GM23338 (cell line): ENCODE measurements at regions not wholly inside any gene's neighbourhood (a gene's known extent, or its start where the extent isn't known, plus 50 kb on each side); places are given as distances from the start of the nearest gene placed in this dataset.

Experiments
- ATAC-seq: fragments of 200-7000 bp; cut with Tn5 transposase; 3 replicates; pipeline ENCODE4 v1.9.1; 2020
- DNase-seq: peaks from one replicate; pipeline ENCODE4 v3.0.0-alpha.2; 2015; ENCODE audit warnings: low spot score
- H2AFZ ChIP-seq: fragments of 200-600 bp; sonication (generic); 2 replicates; pipeline ENCODE4 v1.8.0; 2016; ENCODE audit warnings: antibody characterized with exemption, mild to moderate bottlenecking, moderate library complexity
- H3F3A ChIP-seq: fragments of 200-600 bp; sonication (generic); replicated peaks from 2 replicates; pipeline ENCODE4 v1.8.0; 2017; ENCODE audit warnings: antibody characterized with exemption, mixed run types, low read depth
- H3K27ac ChIP-seq: fragments of 200-600 bp; sonication (generic); 2 replicates; pipeline ENCODE4 v1.6.1; 2016; ENCODE audit warnings: low read depth
- H3K27me3 ChIP-seq: fragments of 200-600 bp; sonication (generic); 2 replicates; pipeline ENCODE4 v1.8.0; 2016; ENCODE audit warnings: mild to moderate bottlenecking, mixed run types, moderate library complexity; ENCODE audit not compliant: insufficient read depth
- H3K36me3 ChIP-seq: fragments of 200-600 bp; sonication (generic); 2 replicates; pipeline ENCODE4 v1.8.0; 2016; ENCODE audit warnings: mild to moderate bottlenecking; ENCODE audit not compliant: insufficient read depth
- H3K4me1 ChIP-seq: fragments of 200-600 bp; sonication (generic); 2 replicates; pipeline ENCODE4 v1.8.0; 2016; ENCODE audit warnings: mild to moderate bottlenecking, moderate library complexity; ENCODE audit not compliant: insufficient read depth
- H3K4me2 ChIP-seq: fragments of 200-600 bp; sonication (generic); 2 replicates; pipeline ENCODE4 v1.7.1; 2017; ENCODE audit warnings: mixed run types
- H3K4me3 ChIP-seq: fragments of 200-600 bp; sonication (generic); 2 replicates; pipeline ENCODE4 v1.6.1; 2016; ENCODE audit warnings: mixed run types
- H3K79me2 ChIP-seq: fragments of 200-600 bp; sonication (generic); replicated peaks from 2 replicates; pipeline ENCODE4 v1.8.0; 2017; ENCODE audit warnings: mild to moderate bottlenecking; ENCODE audit not compliant: insufficient read depth
- H3K9me2 ChIP-seq: fragments of 200-600 bp; sonication (generic); 2 replicates; pipeline ENCODE4 v1.8.0; 2017; ENCODE audit not compliant: insufficient read depth
- H4K20me1 ChIP-seq: fragments of 200-600 bp; sonication (generic); replicated peaks from 2 replicates; pipeline ENCODE4 v1.8.0; 2017; ENCODE audit warnings: mild to moderate bottlenecking; ENCODE audit not compliant: insufficient read depth
- H3K27ac Mint-ChIP-seq: 2 replicates; pipeline ENCODE4 v1.8.0; 2020; ENCODE audit warnings: inconsistent platforms, mild to moderate bottlenecking, moderate library complexity, mixed read lengths
- H3K27me3 Mint-ChIP-seq: 3 replicates; pipeline ENCODE4 v1.8.0; 2022; ENCODE audit warnings: low read depth, mild to moderate bottlenecking, moderate library complexity, mixed read lengths, inconsistent platforms; ENCODE audit not compliant: insufficient read depth, poor library complexity
- H3K36me3 Mint-ChIP-seq: 3 replicates; pipeline ENCODE4 v1.8.0; 2021; ENCODE audit warnings: low read depth, mild to moderate bottlenecking, inconsistent platforms, moderate library complexity, mixed read lengths
- H3K4me1 Mint-ChIP-seq: 3 replicates; pipeline ENCODE4 v1.8.0; 2020; ENCODE audit warnings: mild to moderate bottlenecking, inconsistent platforms, mixed read lengths
- H3K4me3 Mint-ChIP-seq: 3 replicates; pipeline ENCODE4 v1.8.0; 2021; ENCODE audit warnings: moderate library complexity, mild to moderate bottlenecking, inconsistent platforms, mixed read lengths
- H3K9me3 Mint-ChIP-seq: 3 replicates; pipeline ENCODE4 v1.8.0; 2020; ENCODE audit warnings: moderate library complexity, mild to moderate bottlenecking, inconsistent platforms, mixed read lengths
- CREB1 ChIP-seq: fragments of 250-450 bp; sonication (Bioruptor Pico); IDR thresholded peaks from 2 replicates; pipeline ENCODE4 v1.5.0; 2020; ENCODE audit warnings: low read depth, mild to moderate bottlenecking, moderate library complexity
- CTCF ChIP-seq, 2 experiments: fragments of 200-600 bp in 1 of 2; sonication (generic) in 1 of 2; conservative IDR thresholded peaks; 2 replicates each; pipeline versions ENCODE4 v1.5.1 to v1.6.1; 2016 to 2017; ENCODE audit warnings: antibody characterized with exemption in 2 of 2, low read depth in 2 of 2, mild to moderate bottlenecking in 2 of 2, moderate library complexity in 1 of 2
- ETS1 ChIP-seq: IDR thresholded peaks from 2 replicates; pipeline ENCODE4 v1.6.1; 2016; ENCODE audit warnings: antibody characterized with exemption
- EZH2phosphoT487 ChIP-seq: fragments of 200-600 bp; sonication (generic); IDR thresholded peaks from one replicate; pipeline ENCODE4 v1.8.1; 2018; ENCODE audit warnings: antibody characterized with exemption; ENCODE audit not compliant: unreplicated experiment
- NANOG ChIP-seq: IDR thresholded peaks from 2 replicates; pipeline ENCODE4 v1.6.1; 2016; ENCODE audit warnings: antibody characterized with exemption, borderline replicate concordance
- REST ChIP-seq: IDR thresholded peaks from one replicate; pipeline ENCODE4 v1.6.1; 2018; ENCODE audit warnings: antibody characterized with exemption; ENCODE audit not compliant: unreplicated experiment
- ZNF114 ChIP-seq: fragments of 250-450 bp; sonication (Bioruptor Pico); IDR thresholded peaks from 2 replicates; pipeline ENCODE4 v1.5.0; 2020; ENCODE audit warnings: mild to moderate bottlenecking, moderate library complexity
- ZNF331 ChIP-seq: fragments of 250-450 bp; sonication (Bioruptor Pico); IDR thresholded peaks from 2 replicates; pipeline ENCODE4 v1.5.0; 2020; ENCODE audit warnings: low read depth, mild to moderate bottlenecking, moderate library complexity
- ZNF462 ChIP-seq: fragments of 250-450 bp; sonication (Bioruptor Pico); IDR thresholded peaks from 2 replicates; pipeline ENCODE4 v1.5.0; 2020; ENCODE audit warnings: mild to moderate bottlenecking, moderate library complexity

- Histone ChIP-seq H3K4me2 (no peak overlapping the region), H3K27me3 (peaks cover 30% of the 10 kb centered on the region), H3K9me2 (no peaks in the 10 kb centered on the region), H4K20me1 (peaks cover 4% of the 10 kb centered on the region; the same call in 1 of the 2 replicates), H2AFZ (no peak overlapping the region), H3K4me1 (no peaks in the 10 kb centered on the region), H3K36me3 (no peaks in the 10 kb centered on the region), H3K27ac (no peak overlapping the region), H3K79me2 (no peaks in the 10 kb centered on the region), H3F3A (no peaks in the 10 kb centered on the region), H3K4me3 (no peak overlapping the region)
- TF ChIP-seq CTCF (conservative IDR thresholded peaks at IDR 0.05; ENCODE audit: low read depth in 2 of 2) (no peak), ZNF331 (CRISPR knock-in tag) (no peak), CREB1 (CRISPR knock-in tag) (no peak), NANOG (no peak), ZNF114 (CRISPR knock-in tag) (no peak), EZH2phosphoT487 (no peak)
- H3K9me3 Mint-ChIP-seq: peaks cover 16% of the 10 kb centered on the region
- no peak for ATAC-seq
- no peaks in the 10 kb centered on the region; the same call in 2 of the 3 replicates for H3K36me3 Mint-ChIP-seq
- H3K27me3 Mint-ChIP-seq: peaks cover 17% of the 10 kb centered on the region
- DNase-seq: no peak
- no peak overlapping the region for H3K4me3 Mint-ChIP-seq
- peaks cover 3% of the 10 kb centered on the region; the same call in 1 of the 3 replicates for H3K4me1 Mint-ChIP-seq
- no peak overlapping the region for H3K27ac Mint-ChIP-seq
Measured at GRCh38 chr4:111813555-111814140, 331.6 kb upstream of the FAM241A start.

- Mint-ChIP-seq H3K4me1 (no peaks in the 10 kb centered on the region; the same call in 2 of the 3 replicates), H3K9me3 (peaks cover 16% of the 10 kb centered on the region), H3K27ac (no peak overlapping the region), H3K36me3 (no peaks in the 10 kb centered on the region; the same call in 2 of the 3 replicates), H3K27me3 (peaks cover 4% of the 10 kb centered on the region), H3K4me3 (no peak overlapping the region)
- Histone ChIP-seq H3K79me2 (no peaks in the 10 kb centered on the region), H2AFZ (no peak overlapping the region), H3K9me2 (no peaks in the 10 kb centered on the region), H3F3A (no peaks in the 10 kb centered on the region), H3K4me2 (no peak overlapping the region), H4K20me1 (peaks cover 4% of the 10 kb centered on the region; the same call in 1 of the 2 replicates), H3K4me3 (no peak overlapping the region), H3K27ac (no peak overlapping the region), H3K36me3 (no peaks in the 10 kb centered on the region), H3K27me3 (peaks cover 18% of the 10 kb centered on the region), H3K4me1 (no peaks in the 10 kb centered on the region)
- ATAC-seq: no peak
- no peak for DNase-seq
- no peak for TF ChIP-seq REST
- TF ChIP-seq ZNF462 (CRISPR knock-in tag): no peak
- no peak for TF ChIP-seq ETS1
Measured at GRCh38 chr4:111814961-111815360, 330.3 kb upstream of the FAM241A start.
